Vagina (tissue), 2 donors: ENCODE measurements at regions not wholly inside any gene's neighbourhood (a gene's known extent, or its start where the extent isn't known, plus 50 kb on each side); places are given as distances from the start of the nearest gene placed in this dataset.

ENCODE experiments used
- DNase-seq, 2 donors: peaks; one replicate each; pipeline ENCODE4 v3.0.0-alpha.2; 2017; ENCODE audit errors: extremely low spot score in 2 of 2
- H3K27ac ChIP-seq: fragments of 200-600 bp; sonication (generic); one replicate; pipeline ENCODE4 v1.5.1; 2019
- H3K27me3 ChIP-seq: fragments of 200-600 bp; sonication (generic); one replicate; pipeline ENCODE4 v1.5.1; 2019
- H3K36me3 ChIP-seq, 2 donors: fragments of 200-600 bp; sonication (generic); one replicate each; pipeline ENCODE4 v1.5.1; 2017 to 2019
- H3K4me1 ChIP-seq: fragments of 200-600 bp; sonication (generic); one replicate; pipeline ENCODE4 v1.5.1; 2019
- H3K4me3 ChIP-seq, 2 donors: fragments of 200-600 bp; sonication (generic); 1 replicate in 1 of 2; 2 replicates in 1 of 2; pipeline ENCODE4 v1.5.1; 2016 to 2019
- H3K9me3 ChIP-seq: fragments of 200-600 bp; sonication (generic); one replicate; pipeline ENCODE4 v1.5.1; 2019
- POLR2A ChIP-seq, 2 donors: fragments of 450-650 bp; IDR thresholded peaks; one replicate each; pipeline ENCODE4 v1.6.1; 2017; ENCODE audit warnings: antibody characterized with exemption in 2 of 2, mild to moderate bottlenecking in 2 of 2, moderate library complexity in 2 of 2
- POLR2AphosphoS5 ChIP-seq, 2 donors: sonication (generic); formaldehyde crosslinking; IDR thresholded peaks; one replicate each; pipeline ENCODE4 v1.9.0; 2017; ENCODE audit warnings: antibody characterized with exemption in 2 of 2, mild to moderate bottlenecking in 2 of 2, low read depth in 1 of 2; ENCODE audit not compliant: insufficient read depth in 1 of 2
- intact Hi-C: fragments of 100-400 bp; cut with DNase I; formaldehyde crosslinking; loops from one replicate; pipeline ENCODE4 v1.15.1; 2023
- TF ChIP-seq, protein P1 (sequence below), 3 experiments: fragments of 450-650 bp in 2 of 3; fragments of 200-600 bp in 1 of 3; sonication (generic) in 1 of 3; IDR thresholded peaks; one replicate each; pipeline ENCODE4 v1.5.1; 2017 to 2019; ENCODE audit warnings: antibody characterized with exemption in 3 of 3, mild to moderate bottlenecking in 2 of 3, moderate library complexity in 2 of 3

DNA sequence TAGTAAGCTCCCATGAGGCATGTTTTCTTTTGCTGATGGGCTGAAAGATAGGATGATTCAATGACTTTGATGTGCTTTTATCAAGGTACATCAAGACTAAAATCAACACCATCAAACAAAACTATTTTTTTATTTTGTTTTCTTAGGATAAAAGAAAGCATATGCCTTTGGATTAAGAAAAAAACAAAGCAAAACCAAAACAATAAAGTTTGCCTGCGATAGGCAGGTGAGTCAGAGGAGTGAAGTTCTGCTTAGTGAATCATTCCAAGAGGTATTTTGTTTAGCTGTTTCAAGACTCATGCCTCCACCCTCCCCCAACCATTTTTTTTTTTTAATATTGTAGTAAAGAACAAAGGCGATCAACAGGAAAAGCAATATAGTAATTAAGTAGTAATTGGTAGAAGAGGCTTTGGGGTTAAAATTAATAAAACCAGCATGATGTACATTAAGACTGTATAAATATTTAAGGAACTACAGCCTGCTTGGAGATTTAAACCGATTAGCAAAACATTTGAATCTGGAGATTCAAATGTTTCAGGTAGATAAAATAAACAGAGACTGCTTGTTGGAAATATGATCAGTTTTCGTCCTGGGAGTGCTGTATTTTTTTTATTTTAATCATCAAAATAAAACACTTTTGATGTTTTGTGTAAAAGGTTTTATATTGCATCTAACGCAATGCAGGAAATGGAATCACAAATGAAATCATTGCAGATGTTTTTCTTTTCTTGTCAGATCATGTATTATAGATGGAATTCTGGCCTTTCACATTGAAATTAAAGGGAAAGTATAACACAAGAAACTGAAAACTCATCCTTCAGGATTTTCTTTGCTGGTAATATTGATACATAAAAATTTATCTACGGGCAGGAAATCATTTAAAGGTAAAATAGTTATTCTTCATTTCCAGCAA lies 482.3 kb upstream of the MANEA start:
- Histone ChIP-seq H3K27ac (no peak overlapping the region), H3K4me1 (no peaks in the 10 kb centered on the region), H3K4me3 (no peak overlapping the region), H3K27me3 (no peaks in the 10 kb centered on the region), H3K9me3 (no peaks in the 10 kb centered on the region), H3K36me3 (no peaks in the 10 kb centered on the region)
- TF ChIP-seq, protein P1, sequence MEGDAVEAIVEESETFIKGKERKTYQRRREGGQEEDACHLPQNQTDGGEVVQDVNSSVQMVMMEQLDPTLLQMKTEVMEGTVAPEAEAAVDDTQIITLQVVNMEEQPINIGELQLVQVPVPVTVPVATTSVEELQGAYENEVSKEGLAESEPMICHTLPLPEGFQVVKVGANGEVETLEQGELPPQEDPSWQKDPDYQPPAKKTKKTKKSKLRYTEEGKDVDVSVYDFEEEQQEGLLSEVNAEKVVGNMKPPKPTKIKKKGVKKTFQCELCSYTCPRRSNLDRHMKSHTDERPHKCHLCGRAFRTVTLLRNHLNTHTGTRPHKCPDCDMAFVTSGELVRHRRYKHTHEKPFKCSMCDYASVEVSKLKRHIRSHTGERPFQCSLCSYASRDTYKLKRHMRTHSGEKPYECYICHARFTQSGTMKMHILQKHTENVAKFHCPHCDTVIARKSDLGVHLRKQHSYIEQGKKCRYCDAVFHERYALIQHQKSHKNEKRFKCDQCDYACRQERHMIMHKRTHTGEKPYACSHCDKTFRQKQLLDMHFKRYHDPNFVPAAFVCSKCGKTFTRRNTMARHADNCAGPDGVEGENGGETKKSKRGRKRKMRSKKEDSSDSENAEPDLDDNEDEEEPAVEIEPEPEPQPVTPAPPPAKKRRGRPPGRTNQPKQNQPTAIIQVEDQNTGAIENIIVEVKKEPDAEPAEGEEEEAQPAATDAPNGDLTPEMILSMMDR (IDR thresholded peaks at IDR 0.05) = no peak
- TF ChIP-seq POLR2A (IDR thresholded peaks at IDR 0.05) (no peak), POLR2AphosphoS5 (IDR thresholded peaks at IDR 0.05; ENCODE audit: insufficient read depth in 1 of 2, low read depth in 1 of 2) (no peak)
- no peak for DNase-seq
- intact Hi-C loops = no loop called here

GRCh38 chr6:95095855-95096254 lies 481.5 kb upstream of the MANEA start:
- intact Hi-C loops = no loop called here
- no peaks in the 10 kb centered on the region for H3K4me1 ChIP-seq
- no peaks in the 10 kb centered on the region for H3K27me3 ChIP-seq
- no peaks in the 10 kb centered on the region for H3K9me3 ChIP-seq
- no peaks in the 10 kb centered on the region for H3K36me3 ChIP-seq
- DNase-seq = no peak
- H3K4me3 ChIP-seq = no peak overlapping the region
- no peak overlapping the region for H3K27ac ChIP-seq
- TF ChIP-seq POLR2AphosphoS5 (IDR thresholded peaks at IDR 0.05; ENCODE audit: insufficient read depth in 1 of 2, low read depth in 1 of 2) (no peak), POLR2A (IDR thresholded peaks at IDR 0.05) (no peak)
- TF ChIP-seq, protein P1 (IDR thresholded peaks at IDR 0.05) = no peak

GRCh38 chr6:95099410-95099809 lies 477.9 kb upstream of the MANEA start:
- DNase-seq = no peak
- intact Hi-C loops = no loop called here
- Histone ChIP-seq H3K9me3 (no peaks in the 10 kb centered on the region), H3K27ac (no peak overlapping the region), H3K4me1 (no peaks in the 10 kb centered on the region), H3K27me3 (no peaks in the 10 kb centered on the region), H3K36me3 (no peaks in the 10 kb centered on the region), H3K4me3 (no peak overlapping the region)
- no peak for TF ChIP-seq POLR2AphosphoS5 (IDR thresholded peaks at IDR 0.05; ENCODE audit: insufficient read depth in 1 of 2, low read depth in 1 of 2)
- TF ChIP-seq, protein P1 (IDR thresholded peaks at IDR 0.05) = no peak
- TF ChIP-seq POLR2A (IDR thresholded peaks at IDR 0.05) = no peak

DNA sequence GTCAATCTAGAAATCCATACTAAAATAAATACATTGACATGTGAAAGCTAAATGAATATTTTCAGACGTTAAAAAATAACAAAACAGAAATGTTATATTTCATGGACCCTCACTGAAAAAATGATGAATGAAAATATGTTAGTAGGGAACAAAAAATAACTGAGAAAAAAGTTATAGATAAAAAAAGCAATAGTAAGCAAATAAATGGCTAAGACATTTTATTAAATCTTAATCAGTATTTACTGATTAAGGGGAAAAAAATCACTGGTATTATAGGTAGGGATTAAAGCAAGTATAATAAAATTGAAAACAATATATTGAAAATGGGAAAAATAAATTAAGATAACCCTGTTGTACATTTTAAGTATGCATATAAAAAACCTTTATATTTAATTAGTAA lies 468.1 kb upstream of the MANEA start:
- intact Hi-C loops = no loop called here
- no peaks in the 10 kb centered on the region for H3K9me3 ChIP-seq
- no peaks in the 10 kb centered on the region for H3K27me3 ChIP-seq
- TF ChIP-seq POLR2AphosphoS5 (IDR thresholded peaks at IDR 0.05; ENCODE audit: insufficient read depth in 1 of 2, low read depth in 1 of 2) (no peak), POLR2A (IDR thresholded peaks at IDR 0.05) (no peak)
- TF ChIP-seq, protein P1 (IDR thresholded peaks at IDR 0.05) = no peak
- no peak overlapping the region for H3K27ac ChIP-seq
- no peaks in the 10 kb centered on the region for H3K36me3 ChIP-seq
- no peak overlapping the region for H3K4me3 ChIP-seq
- no peak for DNase-seq
- no peaks in the 10 kb centered on the region for H3K4me1 ChIP-seq

DNA sequence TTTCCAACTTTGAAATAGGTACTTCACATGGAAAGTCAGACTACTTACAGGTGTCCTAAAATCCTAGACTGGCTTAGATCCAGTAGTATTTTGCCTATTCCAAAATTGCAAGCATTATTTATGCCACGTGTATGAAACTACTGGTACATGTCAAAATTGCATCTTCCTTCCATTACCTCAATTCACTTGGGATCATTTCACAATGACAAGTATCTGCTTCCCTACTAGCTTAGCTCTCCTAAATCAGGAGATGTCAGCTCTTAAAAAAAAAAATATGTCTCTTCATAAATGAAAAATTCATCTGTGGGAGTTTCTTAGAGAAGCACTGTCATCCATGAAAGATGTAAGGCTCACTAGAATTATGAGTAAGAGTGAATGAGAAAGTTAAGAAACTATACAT lies 466.6 kb upstream of the MANEA start:
- Histone ChIP-seq H3K9me3 (no peaks in the 10 kb centered on the region), H3K36me3 (no peaks in the 10 kb centered on the region), H3K4me3 (no peak overlapping the region), H3K27me3 (no peaks in the 10 kb centered on the region), H3K27ac (no peak overlapping the region), H3K4me1 (no peaks in the 10 kb centered on the region)
- intact Hi-C loops = no loop called here
- no peak for DNase-seq
- TF ChIP-seq POLR2AphosphoS5 (IDR thresholded peaks at IDR 0.05; ENCODE audit: insufficient read depth in 1 of 2, low read depth in 1 of 2) = no peak
- TF ChIP-seq, protein P1 (IDR thresholded peaks at IDR 0.05) = no peak
- TF ChIP-seq POLR2A (IDR thresholded peaks at IDR 0.05) = no peak
